Tibial nerve (tissue), 4 donors: ENCODE measurements at regions not wholly inside any gene's neighbourhood (a gene's known extent, or its start where the extent isn't known, plus 50 kb on each side); places are given as distances from the start of the nearest gene placed in this dataset.

ENCODE experiments used
- DNase-seq, 2 donors: peaks; one replicate each; pipeline ENCODE4 v3.0.0-alpha.2; 2019; ENCODE audit warnings: low spot score in 2 of 2
- H3K27ac ChIP-seq, 4 donors: fragments of 200-600 bp; sonication (generic) in 3 of 4; one replicate each; pipeline ENCODE4 v1.5.1; 2017 to 2019; ENCODE audit warnings: mild to moderate bottlenecking in 1 of 4
- H3K27me3 ChIP-seq, 2 donors: fragments of 200-600 bp; sonication (generic) in 1 of 2; one replicate each; pipeline versions ENCODE4 v1.5.1 to v1.6.0; 2017 to 2019
- H3K36me3 ChIP-seq, 3 donors: fragments of 200-600 bp; sonication (generic); one replicate each; pipeline ENCODE4 v1.5.1; 2018 to 2019
- H3K4me1 ChIP-seq, 4 donors: fragments of 200-600 bp; sonication (generic) in 3 of 4; one replicate each; pipeline ENCODE4 v1.5.1; 2017 to 2019
- H3K4me3 ChIP-seq, 4 donors: fragments of 200-600 bp; sonication (generic) in 3 of 4; one replicate each; pipeline ENCODE4 v1.5.1; 2017 to 2019; ENCODE audit warnings: mild to moderate bottlenecking in 1 of 4, moderate library complexity in 1 of 4
- H3K9me3 ChIP-seq, 4 donors: fragments of 200-600 bp; sonication (generic) in 3 of 4; one replicate each; pipeline ENCODE4 v1.5.1; 2017 to 2019
- CTCF ChIP-seq, 5 experiments: fragments of 200-600 bp in 3 of 5; fragments of 450-650 bp in 2 of 5; sonication (generic) in 3 of 5; IDR thresholded peaks; one replicate each; pipeline ENCODE4 v1.5.1; 2016 to 2019; ENCODE audit warnings: antibody characterized with exemption in 5 of 5, mild to moderate bottlenecking in 3 of 5, moderate library complexity in 2 of 5
- EP300 ChIP-seq, 2 donors: sonication (generic); formaldehyde crosslinking; IDR thresholded peaks; one replicate each; pipeline ENCODE4 v1.6.1; 2017; ENCODE audit warnings: antibody characterized with exemption in 2 of 2, mild to moderate bottlenecking in 1 of 2
- POLR2A ChIP-seq, 2 donors: fragments of 450-650 bp; IDR thresholded peaks; one replicate each; pipeline ENCODE4 v1.6.1; 2017; ENCODE audit warnings: antibody characterized with exemption in 2 of 2, mild to moderate bottlenecking in 2 of 2, moderate library complexity in 2 of 2
- WGBS, 2 donors: methylation state at CpG; one replicate each; pipeline ENCODE4 v1.1.5; 2018; 5-methylcytosine and 5-hydroxymethylcytosine counted together

GRCh38 chr14:38915125-38915524 is 187.9 kb downstream of the SEC23A start:
- no peak for DNase-seq
- H3K4me3 ChIP-seq = no peak overlapping the region
- no peaks in the 10 kb centered on the region for H3K36me3 ChIP-seq
- no peaks in the 10 kb centered on the region for H3K27me3 ChIP-seq
- no peak overlapping the region for H3K27ac ChIP-seq
- peaks cover 0 to 13% (median 0%) of the 10 kb centered on the region in 4 donors for H3K9me3 ChIP-seq
- H3K4me1 ChIP-seq = no peaks in the 10 kb centered on the region
- WGBS, 2 donors = 76 to 97% methylated on average over 1 of the region's 1 CpG
- TF ChIP-seq EP300 (IDR thresholded peaks at IDR 0.05) (no peak), POLR2A (IDR thresholded peaks at IDR 0.05) (no peak)

GRCh38 chr14:38910092-38910491 is 192.9 kb downstream of the SEC23A start:
- no peaks in the 10 kb centered on the region for H3K4me1 ChIP-seq
- no peak overlapping the region for H3K4me3 ChIP-seq
- DNase-seq = no peak
- TF ChIP-seq POLR2A (IDR thresholded peaks at IDR 0.05) (no peak), EP300 (IDR thresholded peaks at IDR 0.05) (no peak), CTCF (IDR thresholded peaks at IDR 0.05) (no peak)
- H3K27ac ChIP-seq = no peak overlapping the region
- WGBS, 2 donors = 24 to 25% methylated on average over 1 of the region's 1 CpG
- H3K9me3 ChIP-seq = no peaks in the 10 kb centered on the region
- no peaks in the 10 kb centered on the region for H3K36me3 ChIP-seq
- H3K27me3 ChIP-seq = no peaks in the 10 kb centered on the region

GRCh38 chr14:38904959-38905358 is 198.1 kb downstream of the SEC23A start:
- Histone ChIP-seq H3K27ac (no peak overlapping the region), H3K4me1 (no peaks in the 10 kb centered on the region), H3K4me3 (no peak overlapping the region), H3K36me3 (no peaks in the 10 kb centered on the region), H3K9me3 (no peaks in the 10 kb centered on the region), H3K27me3 (no peaks in the 10 kb centered on the region)
- no peak for DNase-seq
- no peak for TF ChIP-seq EP300 (IDR thresholded peaks at IDR 0.05)
- no peak for TF ChIP-seq CTCF (IDR thresholded peaks at IDR 0.05)
- no peak for TF ChIP-seq POLR2A (IDR thresholded peaks at IDR 0.05)

- no peaks in the 10 kb centered on the region for H3K27me3 ChIP-seq
- H3K4me1 ChIP-seq = no peaks in the 10 kb centered on the region
- H3K27ac ChIP-seq = no peak overlapping the region
- 90 to 93% methylated on average over 4 of the region's 4 CpGs for WGBS, 2 donors
- no peak for DNase-seq
- H3K4me3 ChIP-seq = no peak overlapping the region
- H3K36me3 ChIP-seq = no peaks in the 10 kb centered on the region
- TF ChIP-seq POLR2A (IDR thresholded peaks at IDR 0.05) (no peak), CTCF (IDR thresholded peaks at IDR 0.05) (no peak), EP300 (IDR thresholded peaks at IDR 0.05) (no peak)
- H3K9me3 ChIP-seq = no peaks in the 10 kb centered on the region
These were observed 201.2 kb downstream of the SEC23A start for GRCh38 chr14:38901791-38902190.

GRCh38 chr14:38900887-38901286 is 202.1 kb downstream of the SEC23A start:
- Histone ChIP-seq H3K36me3 (no peaks in the 10 kb centered on the region), H3K27me3 (no peaks in the 10 kb centered on the region), H3K4me1 (no peaks in the 10 kb centered on the region), H3K4me3 (no peak overlapping the region), H3K9me3 (no peaks in the 10 kb centered on the region), H3K27ac (no peak overlapping the region)
- TF ChIP-seq CTCF (IDR thresholded peaks at IDR 0.05) (no peak), POLR2A (IDR thresholded peaks at IDR 0.05) (no peak), EP300 (IDR thresholded peaks at IDR 0.05) (no peak)
- DNase-seq = no peak
- 59 to 60% methylated on average over 1 of the region's 1 CpG for WGBS, 2 donors

- Histone ChIP-seq H3K36me3 (no peaks in the 10 kb centered on the region), H3K27ac (no peak overlapping the region), H3K4me1 (no peaks in the 10 kb centered on the region), H3K9me3 (no peaks in the 10 kb centered on the region), H3K4me3 (no peak overlapping the region), H3K27me3 (no peaks in the 10 kb centered on the region)
- no peak for DNase-seq
- WGBS, 2 donors = 54 to 70% methylated on average over 2 of the region's 2 CpGs
- TF ChIP-seq POLR2A (IDR thresholded peaks at IDR 0.05) = no peak
These were observed 215.3 kb downstream of the SEC23A start for GRCh38 chr14:38887696-38888095.
